ENCODE measurements at regions not wholly inside any gene's neighbourhood (a gene's known extent, or its start where the extent isn't known, plus 50 kb on each side); places are given as distances from the start of the nearest gene placed in this dataset.

- TF ChIP-seq CTCF (IDR thresholded peaks at IDR 0.05; ENCODE audit: low read depth, low read length, missing input control) (no peak), REST (IDR thresholded peaks at IDR 0.05) (no peak), SP1 (IDR thresholded peaks at IDR 0.05) (no peak), MAX (IDR thresholded peaks at IDR 0.05) (no peak), HNF4A (conservative IDR thresholded peaks at IDR 0.05) (no peak), TAF1 (conservative IDR thresholded peaks at IDR 0.05) (no peak), GABPA (IDR thresholded peaks at IDR 0.05 in 1 of 2, conservative IDR thresholded peaks at IDR 0.05 in 1 of 2) (no peak), ATF3 (IDR thresholded peaks at IDR 0.05) (no peak), RAD21 (IDR thresholded peaks at IDR 0.05) (no peak), JUND (IDR thresholded peaks at IDR 0.05) (no peak)
These were observed 174.4 kb upstream of the RGMB start for GRCh38 chr5:98599016-98599415.

All from liver (tissue), 3 donors.